DMS153 treated with DMSO at 0.1 percent for 48 hours (cell line): ENCODE measurements at regions not wholly inside any gene's neighbourhood (a gene's known extent, or its start where the extent isn't known, plus 50 kb on each side); places are given as distances from the start of the nearest gene placed in this dataset.
A peak's percentile ranks its signal among the peaks of the same experiment; 100 is the strongest.
"Not testable (repeated sequence)": the region's sequence is repeated elsewhere in the genome, so short reads cannot be mapped to it uniquely, and the experiment has no call there.

Experiments used
- DNase-seq: peaks from one replicate; lab custom pipeline; 2025; ENCODE audit not compliant: unreplicated experiment; lab: John Stamatoyannopoulos, UW

- no peak for DNase-seq
These were observed 332.4 kb upstream of the IGF1R start for GRCh38 chr15:98315971-98316370.

GRCh38 chr15:98321896-98322295, 326.4 kb upstream of the IGF1R start:
- peak; percentile 18 for DNase-seq

- DNase-seq = no peak
These were observed 325.8 kb upstream of the IGF1R start for GRCh38 chr15:98322581-98322980.

GRCh38 chr15:98324341-98324970, 323.9 kb upstream of the IGF1R start:
- DNase-seq = no peak

- DNase-seq = no peak
These were observed 321.5 kb upstream of the IGF1R start for GRCh38 chr15:98326804-98327203.

- no peak for DNase-seq
These were observed 318.1 kb upstream of the IGF1R start for GRCh38 chr15:98330258-98330657.

GRCh38 chr15:98330692-98331435, 317.5 kb upstream of the IGF1R start:
- peak; percentile 43 for DNase-seq

GRCh38 chr15:98331676-98332075, 316.7 kb upstream of the IGF1R start:
- no peak for DNase-seq

GRCh38 chr15:98333251-98333650, 315.1 kb upstream of the IGF1R start:
- DNase-seq = no peak

- no peak for DNase-seq
These were observed 305.4 kb upstream of the IGF1R start for GRCh38 chr15:98342911-98343310.

GRCh38 chr15:98344591-98344990, 303.7 kb upstream of the IGF1R start:
- no peak for DNase-seq

- no peak for DNase-seq
These were observed 301.3 kb upstream of the IGF1R start for GRCh38 chr15:98347001-98347400.

- no peak for DNase-seq
These were observed 300.5 kb upstream of the IGF1R start for GRCh38 chr15:98347866-98348265.

- DNase-seq = no peak
These were observed 298.1 kb upstream of the IGF1R start for GRCh38 chr15:98350276-98350675.

GRCh38 chr15:98358274-98358673, 290.1 kb upstream of the IGF1R start:
- not testable (repeated sequence) for DNase-seq

GRCh38 chr15:98358971-98359370, 289.4 kb upstream of the IGF1R start:
- no peak for DNase-seq

GRCh38 chr15:98363416-98363815, 284.9 kb upstream of the IGF1R start:
- DNase-seq = no peak

GRCh38 chr15:98363955-98364354, 284.4 kb upstream of the IGF1R start:
- DNase-seq = no peak

- DNase-seq = no peak
These were observed 279.1 kb upstream of the IGF1R start for GRCh38 chr15:98369081-98369716.

GRCh38 chr15:98375513-98376340, 272.6 kb upstream of the IGF1R start:
- no peak for DNase-seq

- no peak for DNase-seq
These were observed 267.6 kb upstream of the IGF1R start for GRCh38 chr15:98380721-98381120.
